K562 (cell line): ENCODE measurements at regions not wholly inside any gene's neighbourhood (a gene's known extent, or its start where the extent isn't known, plus 50 kb on each side); places are given as distances from the start of the nearest gene placed in this dataset.

Experiments
- ATAC-seq: fragments of 200-7000 bp; cut with Tn5 transposase; 3 replicates; pipeline ENCODE4 v1.9.1; 2020; ENCODE audit warnings: moderate library complexity
- BruUV-seq: library from RNA; stranded (reverse); fragments of 400-500 nt; replicated peaks from 2 replicates; lab custom pipeline; 2021; lab: Mats Ljungman, UMichigan
- CTCF ChIA-PET: fragments of 300-600 bp; formaldehyde crosslinking; extraction: SDS; loops from one replicate; lab custom pipeline; 2021; ENCODE audit warnings: low intra/inter-chr PET ratio; lab: Yijun Ruan, JAX
- POLR2A ChIA-PET: fragments of 300-600, 350-650 bp; sonication (Branson Sonifier 250); formaldehyde crosslinking; extraction: SDS; loops from one replicate; lab custom pipeline; 2021; ENCODE audit warnings: antibody characterized with exemption, inconsistent platforms; lab: Yijun Ruan, JAX
- DNase-seq, 4 experiments: peaks; one replicate each; pipeline versions ENCODE4 v3.0.0 to v3.0.0-alpha.2; 2011 to 2018; ENCODE audit warnings: low spot score in 3 of 4, mixed read lengths in 3 of 4; ENCODE audit errors: extremely low read depth in 1 of 4
- FAIRE-seq: peaks from 2 replicates; lab custom pipeline; 2011; peaks lifted over from hg19 to GRCh38; lab: Jason Lieb, UNC
- H2AFZ ChIP-seq: 2 replicates; pipeline ENCODE4 v1.6.0; 2011; ENCODE audit warnings: low read depth, low read length, control low read depth, inconsistent platforms
- H3K27ac ChIP-seq: fragments of 200-600 bp; 3 replicates; pipeline ENCODE4 v1.8.0; 2011; ENCODE audit warnings: low read depth, mild to moderate bottlenecking, control low read depth, inconsistent platforms, low read length, moderate library complexity, mixed read lengths; ENCODE audit errors: extremely low read depth
- H3K27me3 ChIP-seq, 2 experiments: fragments of 300-600 bp in 1 of 2; 2 replicates in 1 of 2; 3 replicates in 1 of 2; pipeline versions ENCODE4 v1.6.0 to v1.8.0; 2011; ENCODE audit warnings: inconsistent platforms in 2 of 2, low read length in 2 of 2, mild to moderate bottlenecking in 1 of 2, mixed read lengths in 1 of 2, moderate library complexity in 1 of 2; ENCODE audit not compliant: control insufficient read depth in 2 of 2, insufficient read depth in 2 of 2
- H3K36me3 ChIP-seq: fragments of 300-600 bp; 3 replicates; pipeline ENCODE4 v1.8.0; 2011; ENCODE audit warnings: mild to moderate bottlenecking, low read length, inconsistent platforms; ENCODE audit not compliant: control insufficient read depth, insufficient read depth
- H3K4me1 ChIP-seq, 2 experiments: fragments of 200-600 bp in 1 of 2; replicated peaks in 1 of 2; 2 replicates in 1 of 2; 3 replicates in 1 of 2; pipeline versions ENCODE4 v1.5.1 to v1.8.0; 2011; ENCODE audit warnings: inconsistent platforms in 2 of 2, low read length in 2 of 2, mild to moderate bottlenecking in 1 of 2, mixed read lengths in 1 of 2, moderate library complexity in 1 of 2; ENCODE audit not compliant: control insufficient read depth in 2 of 2, insufficient read depth in 2 of 2
- H3K4me2 ChIP-seq: 2 replicates; pipeline ENCODE4 v1.6.1; 2011; ENCODE audit warnings: low read length, control low read depth, inconsistent platforms, mixed read lengths; ENCODE audit not compliant: insufficient read depth
- H3K4me3 ChIP-seq: fragments of 200-600 bp; sonication (generic), shearing (Covaris generic); 2 replicates; pipeline ENCODE4 v1.5.1; 2016; ENCODE audit warnings: control low read depth, inconsistent platforms
- H3K79me2 ChIP-seq: fragments of 200-600 bp; 3 replicates; pipeline ENCODE4 v1.8.0; 2011; ENCODE audit warnings: low read length, inconsistent platforms; ENCODE audit not compliant: control insufficient read depth, insufficient read depth
- H3K9ac ChIP-seq, 2 experiments: 2 replicates each; pipeline versions ENCODE4 v1.6.0 to v1.6.1; 2011; ENCODE audit warnings: low read depth in 2 of 2, low read length in 2 of 2, control low read depth in 1 of 2, inconsistent platforms in 1 of 2, mild to moderate bottlenecking in 1 of 2, mixed read lengths in 1 of 2; ENCODE audit not compliant: insufficient read depth in 1 of 2
- H3K9me1 ChIP-seq: one replicate; pipeline ENCODE4 v1.6.0; 2011; ENCODE audit warnings: inconsistent platforms, mild to moderate bottlenecking, low read length, moderate library complexity; ENCODE audit not compliant: control insufficient read depth, insufficient read depth
- H3K9me3 ChIP-seq: replicated peaks from 2 replicates; pipeline ENCODE4 v1.5.1; 2011; ENCODE audit warnings: low read depth, low read length, inconsistent platforms; ENCODE audit not compliant: control insufficient read depth, insufficient read depth
- H4K20me1 ChIP-seq: replicated peaks from 2 replicates; pipeline ENCODE4 v1.6.1; 2011; ENCODE audit warnings: low read length, inconsistent platforms, mixed read lengths; ENCODE audit not compliant: control insufficient read depth, insufficient read depth
- ELF1 ChIP-seq: fragments of 200-800 bp; sonication (Bioruptor generic); IDR thresholded peaks from 2 replicates; pipeline ENCODE4 v1.6.1; 2016; ENCODE audit warnings: missing genetic modification characterization, missing compliant biosample characterization
- GTF2B ChIP-seq: IDR thresholded peaks from 2 replicates; pipeline ENCODE4 v1.6.1; 2011; ENCODE audit not compliant: insufficient read length; ENCODE audit errors: extremely low read depth
- HNRNPLL ChIP-seq: fragments of 200-400 bp; formaldehyde crosslinking; IDR thresholded peaks from 2 replicates; pipeline ENCODE4 v1.6.1; 2017; ENCODE audit warnings: low read length, low read depth, mild to moderate bottlenecking; ENCODE audit not compliant: poor library complexity, severe bottlenecking
- PYGO2 ChIP-seq: fragments of 450-650 bp; IDR thresholded peaks from 2 replicates; pipeline ENCODE4 v1.6.1; 2016; ENCODE audit warnings: mild to moderate bottlenecking, missing genetic modification characterization, moderate library complexity, missing compliant biosample characterization
- THRB ChIP-seq: fragments of 450-650 bp; formaldehyde crosslinking; conservative IDR thresholded peaks from 2 replicates; pipeline ENCODE4 v1.4.0; 2022; ENCODE audit warnings: mild to moderate bottlenecking, missing genetic modification characterization
- ZNF589 ChIP-seq: fragments of 200-800 bp; sonication (Bioruptor generic); IDR thresholded peaks from 2 replicates; pipeline ENCODE4 v1.6.1; 2016; ENCODE audit warnings: low read depth, missing genetic modification characterization, missing compliant biosample characterization
- WGBS: fragments of 100-300 bp; shearing (Covaris generic); methylation state at CpG from one replicate; pipeline ENCODE4 v1.1.6; 2016; ENCODE audit warnings: low coverage, mixed read lengths; ENCODE audit not compliant: insufficient coverage; ENCODE audit errors: missing lambda C conversion rate; 5-methylcytosine and 5-hydroxymethylcytosine counted together
- in situ Hi-C: fragments of 300-500 bp; cut with MboI; formaldehyde crosslinking; loops from 4 replicates; pipeline ENCODE4 v1.15.0; 2018; ENCODE audit warnings: inconsistent platforms, mixed read lengths
- intact Hi-C: fragments of 100-400 bp; cut with micrococcal nuclease; formaldehyde crosslinking; loops from 2 replicates; pipeline ENCODE4 v1.14.2; 2022

- WGBS, result 0% methylated on average over 19 of the region's 19 CpGs
- DNase-seq, result no peak
- Histone ChIP-seq H4K20me1 (no peaks in the 10 kb centered on the region; the same call in 1 of the 2 replicates), H3K4me1 (no peaks in the 10 kb centered on the region), H3K9me3 (no peaks in the 10 kb centered on the region), H3K9ac (no peak overlapping the region), H3K27ac (no peak overlapping the region), H3K27me3 (peaks cover 15 to 45% of the 10 kb centered on the region in 2 experiments), H3K4me2 (no peak overlapping the region), H2AFZ (no peak overlapping the region), H3K79me2 (no peaks in the 10 kb centered on the region), H3K9me1 (no peaks in the 10 kb centered on the region), H3K36me3 (no peaks in the 10 kb centered on the region), H3K4me3 (no peak overlapping the region)
- in situ Hi-C loops (no loop called here), intact Hi-C loops (no loop called here)
- FAIRE-seq, result no peak
- CTCF ChIA-PET, result no interaction called here
- BruUV-seq, result no TSS peak
- TF ChIP-seq ELF1 (tag) (no peak), PYGO2 (tag) (no peak), HNRNPLL (no peak), THRB (no peak), ZNF589 (no peak), GTF2B (no peak)
- no peak for ATAC-seq
- POLR2A ChIA-PET, result no interaction called here
Observed at GRCh38 chr5:2299388-2300220, 416.9 kb upstream of the IRX4 start.
